HL-60 (cell line): ENCODE measurements at regions not wholly inside any gene's neighbourhood (a gene's known extent, or its start where the extent isn't known, plus 50 kb on each side); places are given as distances from the start of the nearest gene placed in this dataset.

Source experiments
- CTCF ChIP-seq: IDR thresholded peaks from one replicate; pipeline ENCODE4 v1.5.1; 2011; ENCODE audit warnings: low read length, control low read depth, inconsistent platforms; ENCODE audit not compliant: insufficient read depth
- GABPA ChIP-seq: IDR thresholded peaks from 2 replicates; pipeline ENCODE4 v1.6.1; 2012; ENCODE audit warnings: low read depth
- POLR2AphosphoS5 ChIP-seq: IDR thresholded peaks from 2 replicates; pipeline ENCODE4 v1.6.1; 2012; ENCODE audit warnings: low read depth
- SPI1 ChIP-seq: IDR thresholded peaks from 2 replicates; pipeline ENCODE4 v1.6.1; 2012; ENCODE audit warnings: low read depth, mild to moderate bottlenecking, borderline replicate concordance
- TF ChIP-seq, protein P1 (sequence below): IDR thresholded peaks from 2 replicates; pipeline ENCODE4 v1.6.1; 2012; ENCODE audit warnings: low read depth; ENCODE audit not compliant: insufficient replicate concordance

- no peak for TF ChIP-seq CTCF
- TF ChIP-seq POLR2AphosphoS5, result no peak
- TF ChIP-seq, protein P1, sequence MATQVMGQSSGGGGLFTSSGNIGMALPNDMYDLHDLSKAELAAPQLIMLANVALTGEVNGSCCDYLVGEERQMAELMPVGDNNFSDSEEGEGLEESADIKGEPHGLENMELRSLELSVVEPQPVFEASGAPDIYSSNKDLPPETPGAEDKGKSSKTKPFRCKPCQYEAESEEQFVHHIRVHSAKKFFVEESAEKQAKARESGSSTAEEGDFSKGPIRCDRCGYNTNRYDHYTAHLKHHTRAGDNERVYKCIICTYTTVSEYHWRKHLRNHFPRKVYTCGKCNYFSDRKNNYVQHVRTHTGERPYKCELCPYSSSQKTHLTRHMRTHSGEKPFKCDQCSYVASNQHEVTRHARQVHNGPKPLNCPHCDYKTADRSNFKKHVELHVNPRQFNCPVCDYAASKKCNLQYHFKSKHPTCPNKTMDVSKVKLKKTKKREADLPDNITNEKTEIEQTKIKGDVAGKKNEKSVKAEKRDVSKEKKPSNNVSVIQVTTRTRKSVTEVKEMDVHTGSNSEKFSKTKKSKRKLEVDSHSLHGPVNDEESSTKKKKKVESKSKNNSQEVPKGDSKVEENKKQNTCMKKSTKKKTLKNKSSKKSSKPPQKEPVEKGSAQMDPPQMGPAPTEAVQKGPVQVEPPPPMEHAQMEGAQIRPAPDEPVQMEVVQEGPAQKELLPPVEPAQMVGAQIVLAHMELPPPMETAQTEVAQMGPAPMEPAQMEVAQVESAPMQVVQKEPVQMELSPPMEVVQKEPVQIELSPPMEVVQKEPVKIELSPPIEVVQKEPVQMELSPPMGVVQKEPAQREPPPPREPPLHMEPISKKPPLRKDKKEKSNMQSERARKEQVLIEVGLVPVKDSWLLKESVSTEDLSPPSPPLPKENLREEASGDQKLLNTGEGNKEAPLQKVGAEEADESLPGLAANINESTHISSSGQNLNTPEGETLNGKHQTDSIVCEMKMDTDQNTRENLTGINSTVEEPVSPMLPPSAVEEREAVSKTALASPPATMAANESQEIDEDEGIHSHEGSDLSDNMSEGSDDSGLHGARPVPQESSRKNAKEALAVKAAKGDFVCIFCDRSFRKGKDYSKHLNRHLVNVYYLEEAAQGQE, result no peak
- TF ChIP-seq GABPA, result no peak
- no peak for TF ChIP-seq SPI1
Measured at GRCh38 chr4:106671716-106672115, 303.1 kb upstream of the GIMD1 start.
